Activated T-cell treated with anti-CD3 and anti-CD28 coated beads, Interleukin-2, amount 50 U/mL, for 4 hours (primary cell): ENCODE measurements at regions not wholly inside any gene's neighbourhood (a gene's known extent, or its start where the extent isn't known, plus 50 kb on each side); places are given as distances from the start of the nearest gene placed in this dataset.

Experiments
- ATAC-seq, 2 donors: fragments of 200-7000 bp; cut with Tn5 transposase; one replicate each; pipeline ENCODE4 v1.10.0; 2021
- DNase-seq: peaks from one replicate; pipeline ENCODE4 v3.0.0-alpha.2; 2020
- H3K27me3 Mint-ChIP-seq: one replicate; pipeline ENCODE4 v1.8.0; 2021; ENCODE audit warnings: low read depth, mixed read lengths
- H3K36me3 Mint-ChIP-seq: one replicate; pipeline ENCODE4 v1.8.0; 2022; ENCODE audit warnings: mixed read lengths; ENCODE audit not compliant: insufficient read depth
- H3K4me1 Mint-ChIP-seq: one replicate; pipeline ENCODE4 v1.8.0; 2021; ENCODE audit warnings: low read depth, mixed read lengths
- H3K4me3 Mint-ChIP-seq: one replicate; pipeline ENCODE4 v1.8.0; 2021; ENCODE audit warnings: mild to moderate bottlenecking, moderate library complexity, mixed read lengths
- H3K9me3 Mint-ChIP-seq: one replicate; pipeline ENCODE4 v1.8.0; 2021; ENCODE audit warnings: mixed read lengths

GRCh38 chr12:68508576-68508975 is 102.1 kb upstream of the RAP1B start:
- no peak overlapping the region for H3K4me3 Mint-ChIP-seq
- H3K4me1 Mint-ChIP-seq, result peaks cover 6% of the 10 kb centered on the region
- no peaks in the 10 kb centered on the region for H3K9me3 Mint-ChIP-seq
- DNase-seq (no peak), ATAC-seq (no peak)
- no peaks in the 10 kb centered on the region for H3K36me3 Mint-ChIP-seq
- H3K27me3 Mint-ChIP-seq, result no peaks in the 10 kb centered on the region

- no peaks in the 10 kb centered on the region for H3K36me3 Mint-ChIP-seq
- no peak for DNase-seq
Observed at GRCh38 chr12:68509242-68509641, 101.5 kb upstream of the RAP1B start.

GRCh38 chr12:68510397-68510796 is 100.3 kb upstream of the RAP1B start:
- Mint-ChIP-seq H3K27me3 (no peaks in the 10 kb centered on the region), H3K9me3 (no peaks in the 10 kb centered on the region), H3K4me1 (peaks cover 6% of the 10 kb centered on the region), H3K4me3 (no peak overlapping the region), H3K36me3 (no peaks in the 10 kb centered on the region)
- DNase-seq (no peak), ATAC-seq (no peak)

More at GRCh38 chr12:68509242-68509641, 101.5 kb upstream of the RAP1B start:
- ATAC-seq, result no peak
- H3K27me3 Mint-ChIP-seq, result no peaks in the 10 kb centered on the region
- no peaks in the 10 kb centered on the region for H3K9me3 Mint-ChIP-seq
- H3K4me3 Mint-ChIP-seq, result no peak overlapping the region
- H3K4me1 Mint-ChIP-seq, result peaks cover 6% of the 10 kb centered on the region

GRCh38 chr12:68514807-68515411 is 95.8 kb upstream of the RAP1B start:
- H3K36me3 Mint-ChIP-seq, result no peaks in the 10 kb centered on the region
- no peaks in the 10 kb centered on the region for H3K27me3 Mint-ChIP-seq
- H3K4me3 Mint-ChIP-seq, result no peak overlapping the region
- H3K9me3 Mint-ChIP-seq, result no peaks in the 10 kb centered on the region
- ATAC-seq, result no peak
- no peaks in the 10 kb centered on the region for H3K4me1 Mint-ChIP-seq
- no peak for DNase-seq

GRCh38 chr12:68515793-68516192 is 94.9 kb upstream of the RAP1B start:
- Mint-ChIP-seq H3K4me3 (no peak overlapping the region), H3K9me3 (no peaks in the 10 kb centered on the region), H3K36me3 (no peaks in the 10 kb centered on the region), H3K4me1 (no peaks in the 10 kb centered on the region), H3K27me3 (no peaks in the 10 kb centered on the region)
- no peak for ATAC-seq
- no peak for DNase-seq

- DNase-seq, result no peak
- no peaks in the 10 kb centered on the region for H3K27me3 Mint-ChIP-seq
- H3K9me3 Mint-ChIP-seq, result no peaks in the 10 kb centered on the region
- no peak overlapping the region for H3K4me3 Mint-ChIP-seq
- H3K4me1 Mint-ChIP-seq, result no peaks in the 10 kb centered on the region
- no peaks in the 10 kb centered on the region for H3K36me3 Mint-ChIP-seq
- ATAC-seq, result no peak
Observed at GRCh38 chr12:68521321-68521839, 89.3 kb upstream of the RAP1B start.

- Mint-ChIP-seq H3K4me1 (no peaks in the 10 kb centered on the region), H3K36me3 (no peaks in the 10 kb centered on the region), H3K4me3 (no peak overlapping the region), H3K9me3 (no peaks in the 10 kb centered on the region), H3K27me3 (no peaks in the 10 kb centered on the region)
- ATAC-seq, result no peak
- no peak for DNase-seq
Observed at GRCh38 chr12:68521848-68522502, 88.7 kb upstream of the RAP1B start.

- no peak for ATAC-seq
- Mint-ChIP-seq H3K27me3 (no peaks in the 10 kb centered on the region), H3K36me3 (no peaks in the 10 kb centered on the region), H3K4me1 (peaks cover 10% of the 10 kb centered on the region), H3K9me3 (peaks cover 5% of the 10 kb centered on the region), H3K4me3 (no peak overlapping the region)
- DNase-seq, result no peak
Observed at GRCh38 chr12:68529466-68529865, 81.2 kb upstream of the RAP1B start.

- no peaks in the 10 kb centered on the region for H3K27me3 Mint-ChIP-seq
- H3K9me3 Mint-ChIP-seq, result peaks cover 5% of the 10 kb centered on the region
- H3K4me3 Mint-ChIP-seq, result no peak overlapping the region
- DNase-seq (no peak), ATAC-seq (no peak)
- no peaks in the 10 kb centered on the region for H3K36me3 Mint-ChIP-seq
- peaks cover 10% of the 10 kb centered on the region for H3K4me1 Mint-ChIP-seq
Observed at GRCh38 chr12:68529869-68530268, 80.8 kb upstream of the RAP1B start.

GRCh38 chr12:68530299-68530698 is 80.4 kb upstream of the RAP1B start:
- no peak for ATAC-seq
- Mint-ChIP-seq H3K4me3 (no peak overlapping the region), H3K27me3 (no peaks in the 10 kb centered on the region), H3K36me3 (no peaks in the 10 kb centered on the region), H3K4me1 (peaks cover 10% of the 10 kb centered on the region), H3K9me3 (peaks cover 5% of the 10 kb centered on the region)
- DNase-seq, result no peak

- Mint-ChIP-seq H3K27me3 (no peaks in the 10 kb centered on the region), H3K36me3 (no peaks in the 10 kb centered on the region), H3K9me3 (peaks cover 5% of the 10 kb centered on the region), H3K4me3 (no peak overlapping the region), H3K4me1 (peaks cover 10% of the 10 kb centered on the region)
- DNase-seq (no peak), ATAC-seq (no peak)
Observed at GRCh38 chr12:68530965-68531364, 79.7 kb upstream of the RAP1B start.

GRCh38 chr12:68532204-68532886 is 78.4 kb upstream of the RAP1B start:
- ATAC-seq (no peak), DNase-seq (no peak)

GRCh38 chr12:68532887-68533248 is 77.8 kb upstream of the RAP1B start:
- Mint-ChIP-seq H3K4me1 (peaks cover 24% of the 10 kb centered on the region), H3K36me3 (no peaks in the 10 kb centered on the region), H3K4me3 (no peak overlapping the region), H3K27me3 (no peaks in the 10 kb centered on the region), H3K9me3 (no peaks in the 10 kb centered on the region)
- DNase-seq (no peak), ATAC-seq (no peak)

More at GRCh38 chr12:68532204-68532886, 78.4 kb upstream of the RAP1B start:
- Mint-ChIP-seq H3K36me3 (no peaks in the 10 kb centered on the region), H3K4me3 (no peak overlapping the region), H3K9me3 (peaks cover 2% of the 10 kb centered on the region), H3K27me3 (no peaks in the 10 kb centered on the region), H3K4me1 (peaks cover 20% of the 10 kb centered on the region)

GRCh38 chr12:68534108-68534507 is 76.6 kb upstream of the RAP1B start:
- ATAC-seq (no peak), DNase-seq (no peak)
- no peaks in the 10 kb centered on the region for H3K36me3 Mint-ChIP-seq
- H3K27me3 Mint-ChIP-seq, result no peaks in the 10 kb centered on the region
- peaks cover 33% of the 10 kb centered on the region for H3K4me1 Mint-ChIP-seq
- no peak overlapping the region for H3K4me3 Mint-ChIP-seq
- H3K9me3 Mint-ChIP-seq, result no peaks in the 10 kb centered on the region
